Peyer's patch (tissue), 4 donors: ENCODE measurements at regions not wholly inside any gene's neighbourhood (a gene's known extent, or its start where the extent isn't known, plus 50 kb on each side); places are given as distances from the start of the nearest gene placed in this dataset.

Experiments used
- DNase-seq, 3 donors: peaks; one replicate each; pipeline ENCODE4 v3.0.0-alpha.2; 2017 to 2019
- H3K27ac ChIP-seq, 4 donors: fragments of 200-600 bp; sonication (generic); one replicate each; pipeline ENCODE4 v1.5.1; 2016 to 2019
- H3K27me3 ChIP-seq, 2 donors: fragments of 200-600 bp; sonication (generic); one replicate each; pipeline ENCODE4 v1.5.1; 2019
- H3K36me3 ChIP-seq, 3 donors: fragments of 200-600 bp; sonication (generic); one replicate each; pipeline ENCODE4 v1.5.1; 2016 to 2019
- H3K4me1 ChIP-seq, 4 donors: fragments of 200-600 bp; sonication (generic); one replicate each; pipeline ENCODE4 v1.5.1; 2016 to 2019
- H3K4me3 ChIP-seq, 4 donors: fragments of 200-600 bp; sonication (generic); 1 replicate in 3 of 4; 2 replicates in 1 of 4; pipeline ENCODE4 v1.5.1; 2016 to 2019; ENCODE audit warnings: mild to moderate bottlenecking in 1 of 4
- H3K9me3 ChIP-seq, 4 donors: fragments of 200-600 bp; sonication (generic); one replicate each; pipeline ENCODE4 v1.5.1; 2016 to 2019; ENCODE audit warnings: mild to moderate bottlenecking in 1 of 4
- POLR2A ChIP-seq, 2 donors: fragments of 450-650 bp; IDR thresholded peaks; one replicate each; pipeline ENCODE4 v1.5.1; 2017; ENCODE audit warnings: antibody characterized with exemption in 2 of 2, mild to moderate bottlenecking in 2 of 2, moderate library complexity in 2 of 2
- TF ChIP-seq, protein P1 (sequence below), 6 experiments: fragments of 450-650 bp in 4 of 6; fragments of 200-600 bp in 2 of 6; sonication (generic) in 1 of 6; IDR thresholded peaks; one replicate each; pipeline ENCODE4 v1.5.1; 2017 to 2019; ENCODE audit warnings: antibody characterized with exemption in 6 of 6, mild to moderate bottlenecking in 3 of 6, moderate library complexity in 1 of 6

GRCh38 chr3:62981962-62982361 lies 106.7 kb upstream of the CADPS start:
- no peak overlapping the region for H3K27ac ChIP-seq
- DNase-seq, result no peak

DNA sequence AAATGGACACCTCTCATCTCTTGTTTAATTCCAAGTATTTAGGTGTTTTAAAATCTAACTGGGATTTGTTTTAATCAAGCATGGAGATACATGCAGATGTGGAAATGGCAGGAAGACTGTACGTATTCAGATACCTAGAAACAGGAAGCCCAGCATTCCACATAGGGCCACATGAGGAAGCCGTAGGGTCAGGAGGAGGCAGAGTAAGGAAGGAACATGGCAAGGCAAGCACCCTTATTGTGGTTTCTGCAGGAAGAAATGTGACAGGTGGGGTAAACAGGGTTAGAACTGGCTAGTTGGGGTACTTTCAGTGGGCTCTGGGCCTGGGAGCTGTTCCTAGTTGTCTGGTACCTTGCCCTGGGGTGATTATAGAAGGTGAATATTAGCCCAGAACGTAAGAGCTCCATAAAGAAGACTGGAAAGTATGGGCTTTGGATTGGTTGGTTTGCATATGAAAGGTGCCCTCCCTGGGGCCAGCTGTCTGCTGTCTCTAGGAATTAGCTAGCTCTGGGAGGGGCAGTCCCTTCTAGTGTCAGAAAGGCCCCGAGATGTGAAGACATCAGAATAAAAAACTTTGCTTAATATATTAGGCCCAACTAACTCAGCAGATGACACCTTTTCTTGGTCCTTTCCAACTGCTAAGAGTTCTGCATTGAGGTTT lies 107.7 kb upstream of the CADPS start:
- TF ChIP-seq, protein P1, sequence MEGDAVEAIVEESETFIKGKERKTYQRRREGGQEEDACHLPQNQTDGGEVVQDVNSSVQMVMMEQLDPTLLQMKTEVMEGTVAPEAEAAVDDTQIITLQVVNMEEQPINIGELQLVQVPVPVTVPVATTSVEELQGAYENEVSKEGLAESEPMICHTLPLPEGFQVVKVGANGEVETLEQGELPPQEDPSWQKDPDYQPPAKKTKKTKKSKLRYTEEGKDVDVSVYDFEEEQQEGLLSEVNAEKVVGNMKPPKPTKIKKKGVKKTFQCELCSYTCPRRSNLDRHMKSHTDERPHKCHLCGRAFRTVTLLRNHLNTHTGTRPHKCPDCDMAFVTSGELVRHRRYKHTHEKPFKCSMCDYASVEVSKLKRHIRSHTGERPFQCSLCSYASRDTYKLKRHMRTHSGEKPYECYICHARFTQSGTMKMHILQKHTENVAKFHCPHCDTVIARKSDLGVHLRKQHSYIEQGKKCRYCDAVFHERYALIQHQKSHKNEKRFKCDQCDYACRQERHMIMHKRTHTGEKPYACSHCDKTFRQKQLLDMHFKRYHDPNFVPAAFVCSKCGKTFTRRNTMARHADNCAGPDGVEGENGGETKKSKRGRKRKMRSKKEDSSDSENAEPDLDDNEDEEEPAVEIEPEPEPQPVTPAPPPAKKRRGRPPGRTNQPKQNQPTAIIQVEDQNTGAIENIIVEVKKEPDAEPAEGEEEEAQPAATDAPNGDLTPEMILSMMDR (IDR thresholded peaks at IDR 0.05), result no peak
- no peak for TF ChIP-seq POLR2A (IDR thresholded peaks at IDR 0.05)
- Histone ChIP-seq H3K36me3 (no peaks in the 10 kb centered on the region), H3K27me3 (no peaks in the 10 kb centered on the region)

More at GRCh38 chr3:62981962-62982361, 106.7 kb upstream of the CADPS start:
- Histone ChIP-seq H3K4me1 (no peaks in the 10 kb centered on the region), H3K4me3 (no peak overlapping the region), H3K36me3 (no peaks in the 10 kb centered on the region), H3K27me3 (no peaks in the 10 kb centered on the region), H3K9me3 (no peaks in the 10 kb centered on the region)
- TF ChIP-seq POLR2A (IDR thresholded peaks at IDR 0.05), result no peak
- TF ChIP-seq, protein P1 (IDR thresholded peaks at IDR 0.05), result no peak

GRCh38 chr3:62986061-62986460 lies 110.8 kb upstream of the CADPS start:
- Histone ChIP-seq H3K27ac (no peak overlapping the region), H3K9me3 (no peaks in the 10 kb centered on the region), H3K36me3 (no peaks in the 10 kb centered on the region), H3K4me3 (no peak overlapping the region), H3K27me3 (no peaks in the 10 kb centered on the region), H3K4me1 (no peaks in the 10 kb centered on the region)
- DNase-seq, result no peak
- no peak for TF ChIP-seq POLR2A (IDR thresholded peaks at IDR 0.05)
- TF ChIP-seq, protein P1 (IDR thresholded peaks at IDR 0.05), result no peak

More for the DNA sequence above, 107.7 kb upstream of the CADPS start:
- DNase-seq, result no peak
- no peaks in the 10 kb centered on the region for H3K9me3 ChIP-seq
- H3K4me3 ChIP-seq, result no peak overlapping the region
- H3K27ac ChIP-seq, result no peak overlapping the region
- H3K4me1 ChIP-seq, result no peaks in the 10 kb centered on the region

DNA sequence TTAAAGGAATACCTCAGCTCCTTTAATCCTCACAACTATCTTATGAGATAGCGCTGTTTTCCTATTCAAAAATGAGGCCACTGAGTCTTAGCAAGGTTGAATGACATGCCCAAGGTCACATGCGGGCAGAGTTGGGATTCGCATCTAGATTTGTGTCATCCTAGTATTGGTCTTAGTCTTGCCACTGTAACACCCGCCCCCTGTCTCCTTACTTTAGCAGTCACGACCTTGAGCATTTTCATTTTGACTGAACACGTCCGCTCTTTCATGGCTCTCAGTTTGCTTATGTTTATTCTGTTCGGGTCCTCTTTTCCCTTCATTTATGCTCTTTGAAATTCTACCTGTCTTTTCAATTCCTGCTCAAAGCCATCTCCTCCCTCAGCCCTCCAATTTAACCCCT lies 112.5 kb upstream of the CADPS start:
- DNase-seq, result no peak
- H3K4me3 ChIP-seq, result no peak overlapping the region
- H3K36me3 ChIP-seq, result no peaks in the 10 kb centered on the region
- TF ChIP-seq, protein P1 (IDR thresholded peaks at IDR 0.05), result no peak
- TF ChIP-seq POLR2A (IDR thresholded peaks at IDR 0.05), result no peak
- no peaks in the 10 kb centered on the region for H3K4me1 ChIP-seq
- H3K9me3 ChIP-seq, result no peaks in the 10 kb centered on the region
- no peaks in the 10 kb centered on the region for H3K27me3 ChIP-seq
- H3K27ac ChIP-seq, result no peak overlapping the region

DNA sequence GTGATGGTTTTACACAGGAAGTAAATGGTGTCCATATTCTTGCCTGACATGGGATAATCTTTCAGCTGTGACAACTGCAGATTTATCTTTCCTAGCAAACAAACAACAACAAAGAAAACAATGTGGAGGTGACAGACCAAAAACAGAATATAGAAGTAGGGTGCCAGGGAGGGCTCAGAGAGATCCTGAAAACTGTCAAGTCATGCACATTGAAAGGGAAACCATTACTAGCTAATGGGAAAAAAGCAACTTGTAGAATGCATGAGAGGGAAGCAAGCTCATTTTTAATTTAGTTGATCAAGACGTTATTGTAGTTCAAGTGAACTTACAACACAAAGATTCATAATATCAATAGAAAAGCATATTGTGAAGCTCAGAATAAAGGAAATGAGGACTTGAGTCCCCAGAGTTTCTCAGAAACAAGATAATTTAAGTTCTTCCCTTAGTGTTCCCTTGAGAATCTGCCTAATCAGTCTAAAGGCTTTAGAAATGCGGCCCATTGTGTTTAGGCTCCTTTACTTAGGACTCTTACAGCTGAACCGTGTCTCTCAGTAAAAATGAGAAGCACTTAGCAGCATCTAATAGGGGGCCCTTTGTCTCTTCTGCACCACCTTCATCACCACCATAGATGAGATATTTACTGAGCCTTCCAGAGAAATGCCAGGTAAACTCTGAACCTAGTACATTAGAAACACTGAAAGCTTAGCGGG lies 115.6 kb upstream of the CADPS start:
- no peak for DNase-seq
- Histone ChIP-seq H3K4me3 (no peak overlapping the region), H3K4me1 (no peaks in the 10 kb centered on the region), H3K36me3 (no peaks in the 10 kb centered on the region), H3K27me3 (no peaks in the 10 kb centered on the region), H3K9me3 (no peaks in the 10 kb centered on the region), H3K27ac (no peak overlapping the region)
- no peak for TF ChIP-seq POLR2A (IDR thresholded peaks at IDR 0.05)
- TF ChIP-seq, protein P1 (IDR thresholded peaks at IDR 0.05), result no peak
